Neural progenitor cell (in vitro differentiated cells): ENCODE measurements at regions not wholly inside any gene's neighbourhood (a gene's known extent, or its start where the extent isn't known, plus 50 kb on each side); places are given as distances from the start of the nearest gene placed in this dataset.
"Not testable (repeated sequence)": the region's sequence is repeated elsewhere in the genome, so short reads cannot be mapped to it uniquely, and the experiment has no call there.

Experiments used
- DNase-seq: peaks from one replicate; pipeline ENCODE4 v3.0.0-alpha.2; 2016; ENCODE audit warnings: low spot score
- H2AFZ ChIP-seq: fragments of 200-600 bp; sonication (generic); replicated peaks from 2 replicates; pipeline ENCODE4 v1.6.1; 2016; ENCODE audit warnings: antibody characterized with exemption
- H3F3A ChIP-seq: fragments of 200-600 bp; sonication (generic); 2 replicates; pipeline ENCODE4 v1.6.1; 2016; ENCODE audit warnings: antibody characterized with exemption, low read depth
- H3K27ac ChIP-seq: fragments of 200-600 bp; sonication (generic); 2 replicates; pipeline ENCODE4 v1.5.1; 2016; ENCODE audit warnings: mild to moderate bottlenecking
- H3K27me3 ChIP-seq: fragments of 200-600 bp; sonication (generic); 2 replicates; pipeline ENCODE4 v1.6.1; 2016; ENCODE audit warnings: mild to moderate bottlenecking, moderate library complexity
- H3K36me3 ChIP-seq: fragments of 200-600 bp; sonication (generic); 2 replicates; pipeline ENCODE4 v1.5.1; 2016
- H3K4me1 ChIP-seq: fragments of 200-600 bp; sonication (generic); 2 replicates; pipeline ENCODE4 v1.6.1; 2016; ENCODE audit warnings: mixed run types
- H3K4me2 ChIP-seq: fragments of 200-600 bp; sonication (generic); 2 replicates; pipeline ENCODE4 v1.6.1; 2016
- H3K4me3 ChIP-seq: fragments of 200-600 bp; sonication (generic); 2 replicates; pipeline ENCODE4 v1.5.1; 2016
- H3K79me2 ChIP-seq: fragments of 200-600 bp; sonication (generic); 2 replicates; pipeline ENCODE4 v1.6.1; 2016; ENCODE audit warnings: low read depth
- H3K9ac ChIP-seq: fragments of 200-600 bp; sonication (generic); 2 replicates; pipeline ENCODE4 v1.6.1; 2016
- H3K9me3 ChIP-seq: fragments of 200-600 bp; sonication (generic); 2 replicates; pipeline ENCODE4 v1.5.1; 2016; ENCODE audit warnings: low read depth
- H4K20me1 ChIP-seq: fragments of 200-600 bp; sonication (generic); 2 replicates; pipeline ENCODE4 v1.6.1; 2016; ENCODE audit warnings: low read depth
- H3K27ac Mint-ChIP-seq: 3 replicates; pipeline ENCODE4 v1.8.0; 2021; ENCODE audit warnings: mixed read lengths
- H3K27me3 Mint-ChIP-seq: 2 replicates; pipeline ENCODE4 v1.8.0; 2022; ENCODE audit warnings: low read depth, mild to moderate bottlenecking, inconsistent platforms, moderate library complexity, mixed read lengths; ENCODE audit not compliant: insufficient read depth
- H3K36me3 Mint-ChIP-seq: 3 replicates; pipeline ENCODE4 v1.8.0; 2021; ENCODE audit warnings: mixed read lengths
- H3K4me1 Mint-ChIP-seq: 3 replicates; pipeline ENCODE4 v1.8.0; 2021; ENCODE audit warnings: mixed read lengths
- H3K4me3 Mint-ChIP-seq: 3 replicates; pipeline ENCODE4 v1.8.0; 2021; ENCODE audit warnings: mild to moderate bottlenecking, moderate library complexity, mixed read lengths
- H3K9me3 Mint-ChIP-seq: 3 replicates; pipeline ENCODE4 v1.8.0; 2020; ENCODE audit warnings: mixed read lengths
- CTCF ChIP-seq: fragments of 200-600 bp; sonication (generic); IDR thresholded peaks from 2 replicates; pipeline ENCODE4 v1.5.1; 2017; ENCODE audit warnings: antibody characterized with exemption, mild to moderate bottlenecking
- EZH2 ChIP-seq: fragments of 200-600 bp; sonication (generic); IDR thresholded peaks from 2 replicates; pipeline ENCODE4 v1.6.1; 2017; ENCODE audit warnings: antibody characterized with exemption, mild to moderate bottlenecking, moderate library complexity
- EZH2phosphoT487 ChIP-seq: fragments of 200-600 bp; sonication (generic); IDR thresholded peaks from 2 replicates; pipeline ENCODE4 v1.6.1; 2017; ENCODE audit warnings: antibody characterized with exemption

- H3K9ac ChIP-seq = no peak overlapping the region
- H3K4me3 ChIP-seq = no peak overlapping the region
- peak overlapping the region; percentile 23 for H3K4me2 ChIP-seq
- peaks cover 33% of the 10 kb centered on the region for H3F3A ChIP-seq
- no peaks in the 10 kb centered on the region for H3K79me2 ChIP-seq
- no peaks in the 10 kb centered on the region for H3K36me3 ChIP-seq
- Mint-ChIP-seq H3K36me3 (peaks cover 1% of the 10 kb centered on the region), H3K27ac (no peak overlapping the region), H3K27me3 (peaks cover 3% of the 10 kb centered on the region), H3K4me3 (peak overlapping the region; percentile 5), H3K9me3 (peaks cover 15% of the 10 kb centered on the region), H3K4me1 (peaks cover 22% of the 10 kb centered on the region)
- no peak overlapping the region for H2AFZ ChIP-seq
- no peaks in the 10 kb centered on the region for H3K9me3 ChIP-seq
- DNase-seq = peak; percentile 76
- H3K27ac ChIP-seq = peak overlapping the region; percentile 79
- H4K20me1 ChIP-seq = no peaks in the 10 kb centered on the region
- peaks cover 41% of the 10 kb centered on the region for H3K4me1 ChIP-seq
- TF ChIP-seq EZH2phosphoT487 (peak; percentile 70), EZH2 (no peak)
- no peaks in the 10 kb centered on the region for H3K27me3 ChIP-seq
Measured at GRCh38 chr2:219748671-219749570, 121.5 kb downstream of the SLC4A3 start.

GRCh38 chr2:219751121-219751520 is 123.7 kb downstream of the SLC4A3 start:
- H3K36me3 Mint-ChIP-seq = not testable (repeated sequence)
- H3K4me1 Mint-ChIP-seq = peaks cover 13% of the 10 kb centered on the region

GRCh38 chr2:219752726-219753125 is 125.3 kb downstream of the SLC4A3 start:
- TF ChIP-seq CTCF (no peak), EZH2 (no peak), EZH2phosphoT487 (no peak)
- Histone ChIP-seq H3K9me3 (no peaks in the 10 kb centered on the region), H3K4me1 (peaks cover 19% of the 10 kb centered on the region), H3K36me3 (no peaks in the 10 kb centered on the region), H3K4me2 (no peak overlapping the region), H3K4me3 (no peak overlapping the region), H3K27ac (no peak overlapping the region), H4K20me1 (no peaks in the 10 kb centered on the region), H3K9ac (no peak overlapping the region), H2AFZ (no peak overlapping the region), H3K79me2 (no peaks in the 10 kb centered on the region), H3F3A (peaks cover 23% of the 10 kb centered on the region), H3K27me3 (no peaks in the 10 kb centered on the region)
- Mint-ChIP-seq H3K36me3 (peaks cover 1% of the 10 kb centered on the region), H3K9me3 (peaks cover 28% of the 10 kb centered on the region), H3K4me1 (peaks cover 13% of the 10 kb centered on the region), H3K4me3 (no peak overlapping the region), H3K27ac (no peak overlapping the region), H3K27me3 (peaks cover 3% of the 10 kb centered on the region)
- no peak for DNase-seq

More at GRCh38 chr2:219751121-219751520, 123.7 kb downstream of the SLC4A3 start:
- H3K4me2 ChIP-seq, H4K20me1 ChIP-seq, H3K27me3 Mint-ChIP-seq, H3K27ac ChIP-seq, H3K4me3 Mint-ChIP-seq, H3K4me3 ChIP-seq, H3K36me3 ChIP-seq, H3K27ac Mint-ChIP-seq, H3K27me3 ChIP-seq, DNase-seq, H3K79me2 ChIP-seq, H2AFZ ChIP-seq, H3K9me3 ChIP-seq, H3K9ac ChIP-seq: not testable (repeated sequence)
- H3K4me1 ChIP-seq = peaks cover 19% of the 10 kb centered on the region
- peaks cover 25% of the 10 kb centered on the region for H3K9me3 Mint-ChIP-seq
- H3F3A ChIP-seq = peaks cover 23% of the 10 kb centered on the region

- no peaks in the 10 kb centered on the region for H3K9me3 ChIP-seq
- peaks cover 10% of the 10 kb centered on the region for H3K4me1 Mint-ChIP-seq
- no peak overlapping the region for H2AFZ ChIP-seq
- H3F3A ChIP-seq = no peaks in the 10 kb centered on the region
- no peaks in the 10 kb centered on the region for H3K27me3 ChIP-seq
- H3K4me3 Mint-ChIP-seq = no peak overlapping the region
- no peak for DNase-seq
- H3K9ac ChIP-seq = no peak overlapping the region
- no peak overlapping the region for H3K27ac Mint-ChIP-seq
- H3K4me3 ChIP-seq = no peak overlapping the region
- no peaks in the 10 kb centered on the region for H4K20me1 ChIP-seq
- TF ChIP-seq EZH2phosphoT487 = no peak
- H3K36me3 Mint-ChIP-seq = no peaks in the 10 kb centered on the region
- H3K79me2 ChIP-seq = no peaks in the 10 kb centered on the region
- H3K4me2 ChIP-seq = no peak overlapping the region
- H3K9me3 Mint-ChIP-seq = peaks cover 13% of the 10 kb centered on the region
- peaks cover 6% of the 10 kb centered on the region for H3K4me1 ChIP-seq
- peaks cover 8% of the 10 kb centered on the region for H3K27me3 Mint-ChIP-seq
- no peak overlapping the region for H3K27ac ChIP-seq
- no peaks in the 10 kb centered on the region for H3K36me3 ChIP-seq
Measured at GRCh38 chr2:219758907-219759680, 131.7 kb downstream of the SLC4A3 start.
